CD4-positive, alpha-beta T cell (primary cell): ENCODE measurements at regions not wholly inside any gene's neighbourhood (a gene's known extent, or its start where the extent isn't known, plus 50 kb on each side); places are given as distances from the start of the nearest gene placed in this dataset.

Experiments
- ATAC-seq: fragments of 200-7000 bp; cut with Tn5 transposase; one replicate; pipeline ENCODE4 v1.10.0; 2022; ENCODE audit warnings: mild to moderate bottlenecking; ENCODE audit not compliant: poor library complexity
- CTCF ChIA-PET: fragments of 350-600 bp; sonication (Branson Sonifier 250); formaldehyde crosslinking; loops from one replicate; lab custom pipeline; 2021; ENCODE audit warnings: antibody characterized with exemption, inconsistent platforms; lab: Charles Lee
- POLR2A ChIA-PET: fragments of 350-600 bp; sonication (Branson Sonifier 250); formaldehyde crosslinking; loops from one replicate; lab custom pipeline; 2021; ENCODE audit warnings: antibody characterized with exemption, inconsistent platforms; lab: Charles Lee
- DNase-seq, 14 experiments: peaks; one replicate each; pipeline ENCODE4 v3.0.0-alpha.2; 2013 to 2020; ENCODE audit warnings: mixed read lengths in 2 of 14
- H3K27ac ChIP-seq, 2 donors: one replicate each; pipeline versions ENCODE4 v1.5.1 to v1.7.0; 2013; ENCODE audit warnings: low read length in 2 of 2, low read depth in 1 of 2, mild to moderate bottlenecking in 1 of 2
- H3K27me3 ChIP-seq, 2 experiments: 1 replicate in 1 of 2; 2 replicates in 1 of 2; pipeline versions ENCODE4 v1.6.1 to v1.7.0; 2013; ENCODE audit warnings: low read length in 2 of 2, control low read depth in 1 of 2, mild to moderate bottlenecking in 1 of 2, moderate library complexity in 1 of 2; ENCODE audit not compliant: insufficient read depth in 2 of 2, control insufficient read depth in 1 of 2
- H3K36me3 ChIP-seq: one replicate; pipeline ENCODE4 v1.6.1; 2013; ENCODE audit warnings: low read length, control low read depth; ENCODE audit not compliant: insufficient read depth
- H3K4me1 ChIP-seq: one replicate; pipeline ENCODE4 v1.6.1; 2013; ENCODE audit warnings: low read length, control low read depth; ENCODE audit not compliant: insufficient read depth
- H3K4me3 ChIP-seq: one replicate; pipeline ENCODE4 v1.5.1; 2013; ENCODE audit warnings: mild to moderate bottlenecking, low read length, moderate library complexity
- H3K9me3 ChIP-seq, 2 experiments: 1 replicate in 1 of 2; 2 replicates in 1 of 2; pipeline versions ENCODE4 v1.6.1 to v1.7.0; 2013; ENCODE audit warnings: low read length in 2 of 2, mild to moderate bottlenecking in 2 of 2, control low read depth in 1 of 2, moderate library complexity in 1 of 2; ENCODE audit not compliant: control insufficient read depth in 1 of 2, insufficient read depth in 1 of 2
- H3K27ac Mint-ChIP-seq: one replicate; pipeline ENCODE4 v1.8.0; 2020; ENCODE audit warnings: mixed read lengths
- H3K27me3 Mint-ChIP-seq: one replicate; pipeline ENCODE4 v1.8.0; 2021; ENCODE audit warnings: mixed read lengths
- H3K36me3 Mint-ChIP-seq: one replicate; pipeline ENCODE4 v1.8.0; 2021; ENCODE audit warnings: low read depth, mixed read lengths
- H3K4me1 Mint-ChIP-seq: one replicate; pipeline ENCODE4 v1.8.0; 2021; ENCODE audit warnings: low read depth, mixed read lengths
- H3K4me3 Mint-ChIP-seq: one replicate; pipeline ENCODE4 v1.8.0; 2020; ENCODE audit warnings: mild to moderate bottlenecking, mixed read lengths
- H3K9me3 Mint-ChIP-seq: one replicate; pipeline ENCODE4 v1.8.0; 2020; ENCODE audit warnings: mixed read lengths
- intact Hi-C, 2 experiments: fragments of 100-400 bp; cut with DNase I in 1 of 2; cut with micrococcal nuclease in 1 of 2; formaldehyde crosslinking; loops; one replicate each; pipeline versions ENCODE4 v1.15.1 to v1.9.0; 2023 to 2025; cut with DNase I, micrococcal nuclease
- TF ChIP-seq, protein P1 (sequence below): fragments of 200-600 bp; IDR thresholded peaks from one replicate; pipeline ENCODE4 v1.8.0; 2022; ENCODE audit warnings: antibody characterized with exemption, mild to moderate bottlenecking

DNA sequence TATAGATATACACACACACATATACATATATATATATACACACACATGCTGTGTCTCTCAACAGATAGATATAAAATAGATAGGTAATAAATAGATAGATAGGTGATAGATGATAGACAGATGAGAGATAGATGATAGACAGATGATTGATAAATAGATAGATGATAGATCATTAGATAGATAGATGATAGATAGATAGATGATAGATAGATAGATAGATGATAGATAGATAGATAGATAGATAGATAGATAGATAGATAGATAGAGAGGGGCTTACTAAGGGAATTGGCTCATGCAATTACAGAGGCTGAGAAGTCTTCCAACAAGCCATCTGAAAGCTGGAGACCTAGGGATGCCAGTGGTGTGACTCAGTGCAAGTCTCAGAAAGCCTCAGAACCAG, 394.5 kb downstream of the ICE1 start:
- H3K4me1 Mint-ChIP-seq = no peaks in the 10 kb centered on the region
- intact Hi-C loops = no loop called here
- no peaks in the 10 kb centered on the region for H3K9me3 Mint-ChIP-seq
- DNase-seq (no peak), ATAC-seq (no peak)
- H3K9me3 ChIP-seq = no peaks in the 10 kb centered on the region
- POLR2A ChIA-PET = no interaction called here
- no peaks in the 10 kb centered on the region for H3K36me3 ChIP-seq
- H3K27ac ChIP-seq = no peak overlapping the region
- TF ChIP-seq, protein P1, sequence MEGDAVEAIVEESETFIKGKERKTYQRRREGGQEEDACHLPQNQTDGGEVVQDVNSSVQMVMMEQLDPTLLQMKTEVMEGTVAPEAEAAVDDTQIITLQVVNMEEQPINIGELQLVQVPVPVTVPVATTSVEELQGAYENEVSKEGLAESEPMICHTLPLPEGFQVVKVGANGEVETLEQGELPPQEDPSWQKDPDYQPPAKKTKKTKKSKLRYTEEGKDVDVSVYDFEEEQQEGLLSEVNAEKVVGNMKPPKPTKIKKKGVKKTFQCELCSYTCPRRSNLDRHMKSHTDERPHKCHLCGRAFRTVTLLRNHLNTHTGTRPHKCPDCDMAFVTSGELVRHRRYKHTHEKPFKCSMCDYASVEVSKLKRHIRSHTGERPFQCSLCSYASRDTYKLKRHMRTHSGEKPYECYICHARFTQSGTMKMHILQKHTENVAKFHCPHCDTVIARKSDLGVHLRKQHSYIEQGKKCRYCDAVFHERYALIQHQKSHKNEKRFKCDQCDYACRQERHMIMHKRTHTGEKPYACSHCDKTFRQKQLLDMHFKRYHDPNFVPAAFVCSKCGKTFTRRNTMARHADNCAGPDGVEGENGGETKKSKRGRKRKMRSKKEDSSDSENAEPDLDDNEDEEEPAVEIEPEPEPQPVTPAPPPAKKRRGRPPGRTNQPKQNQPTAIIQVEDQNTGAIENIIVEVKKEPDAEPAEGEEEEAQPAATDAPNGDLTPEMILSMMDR = no peak
- H3K27me3 Mint-ChIP-seq = no peaks in the 10 kb centered on the region
- H3K27ac Mint-ChIP-seq = no peak overlapping the region
- no peak overlapping the region for H3K4me3 Mint-ChIP-seq
- H3K4me3 ChIP-seq = no peak overlapping the region
- CTCF ChIA-PET = no interaction called here
- no peaks in the 10 kb centered on the region for H3K36me3 Mint-ChIP-seq
- no peaks in the 10 kb centered on the region for H3K27me3 ChIP-seq
- no peaks in the 10 kb centered on the region for H3K4me1 ChIP-seq

DNA sequence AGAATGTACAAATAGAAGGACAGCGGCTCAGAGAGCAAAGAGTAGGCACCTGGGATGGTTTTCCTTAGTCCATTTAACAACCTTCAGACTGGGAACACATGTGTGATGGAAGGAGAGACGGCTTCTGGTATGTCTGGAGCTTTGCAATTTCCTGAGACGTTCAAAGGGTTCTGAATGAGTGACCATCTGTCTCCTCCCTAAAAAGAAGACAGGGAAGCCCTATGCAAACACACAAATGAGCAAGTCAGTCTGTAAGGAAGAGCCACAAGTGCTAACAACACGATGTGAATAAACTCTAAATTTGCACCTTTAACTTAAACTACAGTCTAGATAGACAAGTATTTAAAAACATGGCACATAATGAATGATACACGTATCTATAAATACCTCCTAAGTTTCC, 391.0 kb downstream of the ICE1 start:
- H3K36me3 Mint-ChIP-seq = no peaks in the 10 kb centered on the region
- no peak overlapping the region for H3K4me3 Mint-ChIP-seq
- intact Hi-C loops = no loop called here
- no peaks in the 10 kb centered on the region for H3K4me1 Mint-ChIP-seq
- no peaks in the 10 kb centered on the region for H3K9me3 ChIP-seq
- no peak for DNase-seq
- H3K27ac ChIP-seq = no peak overlapping the region
- no peaks in the 10 kb centered on the region for H3K9me3 Mint-ChIP-seq
- no peaks in the 10 kb centered on the region for H3K4me1 ChIP-seq
- ChIA-PET CTCF (no interaction called here), POLR2A (no interaction called here)
- H3K27ac Mint-ChIP-seq = no peak overlapping the region
- no peaks in the 10 kb centered on the region for H3K27me3 Mint-ChIP-seq
- ATAC-seq = no peak
- no peaks in the 10 kb centered on the region for H3K27me3 ChIP-seq
- TF ChIP-seq, protein P1 = no peak
- H3K36me3 ChIP-seq = no peaks in the 10 kb centered on the region
- H3K4me3 ChIP-seq = no peak overlapping the region

DNA sequence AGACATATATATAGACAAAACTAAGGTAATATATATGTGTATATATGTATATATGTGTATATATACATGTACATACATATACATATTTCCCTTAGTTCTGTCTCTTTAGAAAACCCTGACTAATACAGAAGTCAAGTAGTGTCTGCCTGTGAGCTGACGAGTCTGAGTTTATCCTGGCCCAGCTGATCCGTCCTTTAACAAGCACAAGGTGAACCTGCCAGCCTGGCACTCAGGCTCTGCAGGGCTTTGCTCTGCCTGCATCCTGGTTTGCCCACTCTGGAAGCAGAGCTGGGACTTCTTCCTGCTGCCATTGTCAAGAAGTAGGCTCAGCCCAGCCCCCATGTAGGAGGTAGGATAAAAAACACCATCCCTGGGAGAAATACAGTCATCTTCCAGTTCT, 388.0 kb downstream of the ICE1 start:
- no peak overlapping the region for H3K27ac Mint-ChIP-seq
- Histone ChIP-seq H3K9me3 (peaks cover 0 to 4% of the 10 kb centered on the region in 2 experiments), H3K36me3 (no peaks in the 10 kb centered on the region), H3K27ac (no peak overlapping the region), H3K27me3 (no peaks in the 10 kb centered on the region), H3K4me1 (no peaks in the 10 kb centered on the region), H3K4me3 (no peak overlapping the region)
- no peaks in the 10 kb centered on the region for H3K4me1 Mint-ChIP-seq
- ChIA-PET CTCF (no interaction called here), POLR2A (no interaction called here)
- H3K4me3 Mint-ChIP-seq = no peak overlapping the region
- no peak for DNase-seq
- ATAC-seq = no peak
- peaks cover 4% of the 10 kb centered on the region for H3K27me3 Mint-ChIP-seq
- no peaks in the 10 kb centered on the region for H3K36me3 Mint-ChIP-seq
- TF ChIP-seq, protein P1 = no peak
- H3K9me3 Mint-ChIP-seq = no peaks in the 10 kb centered on the region
- intact Hi-C loops = no loop called here
